ENCODE measurements at regions not wholly inside any gene's neighbourhood (a gene's known extent, or its start where the extent isn't known, plus 50 kb on each side); places are given as distances from the start of the nearest gene placed in this dataset.
"Not testable (repeated sequence)": the region's sequence is repeated elsewhere in the genome, so short reads cannot be mapped to it uniquely, and the experiment has no call there.

GRCh38 chr12:58069268-58069963 lies 128.0 kb downstream of the ATP23 start:
- no peak for DNase-seq (ENCODE audit: low read depth in 3 of 3)

DNA sequence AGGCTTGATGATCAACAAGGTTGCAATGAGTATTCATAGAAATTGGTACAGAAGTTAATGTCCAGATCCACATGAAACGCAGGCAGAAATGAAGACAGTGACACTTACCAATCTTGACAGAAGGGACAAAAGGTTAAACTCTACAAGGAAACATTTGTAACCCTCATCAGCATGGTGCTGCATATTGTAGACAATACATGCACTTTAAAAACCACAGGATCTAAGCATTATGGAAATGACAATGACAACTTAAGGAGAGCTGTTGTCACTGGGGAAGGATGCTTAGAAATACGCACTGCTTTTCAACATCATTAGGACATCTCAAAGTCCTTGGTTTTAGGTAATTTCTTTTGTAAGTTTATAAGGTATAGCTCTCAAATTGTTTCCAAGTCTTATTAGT lies 130.6 kb downstream of the ATP23 start:
- no peak for DNase-seq (ENCODE audit: low read depth in 3 of 3)

- DNase-seq (ENCODE audit: low read depth in 3 of 3): no peak
Measured at GRCh38 chr12:58074259-58074658, 132.9 kb downstream of the ATP23 start.

DNA sequence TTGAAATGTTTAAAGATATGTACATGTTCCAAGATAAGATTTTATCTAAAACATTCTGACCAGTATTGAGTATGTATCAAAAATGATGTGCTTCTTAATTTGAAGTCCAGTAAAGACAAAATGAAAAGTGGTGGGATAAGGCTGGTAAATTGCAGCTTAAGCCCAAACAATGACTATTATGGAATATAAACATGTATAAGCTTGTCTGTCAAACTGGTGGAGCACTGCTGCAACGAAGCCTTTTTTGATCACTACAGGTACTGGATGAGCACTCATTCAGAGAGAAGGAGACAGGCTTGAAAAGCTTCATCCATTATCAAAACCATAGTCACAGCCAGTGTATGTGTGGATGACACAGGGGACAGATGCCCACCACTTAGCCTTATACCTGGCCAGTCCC lies 138.4 kb downstream of the ATP23 start:
- no peak for DNase-seq (ENCODE audit: low read depth in 3 of 3)

- DNase-seq (ENCODE audit: low read depth in 3 of 3): no peak
Measured at GRCh38 chr12:58081488-58081887, 140.1 kb downstream of the ATP23 start.

- no peak for DNase-seq (ENCODE audit: low read depth in 3 of 3)
Measured at GRCh38 chr12:58082996-58083395, 141.6 kb downstream of the ATP23 start.

GRCh38 chr12:58086006-58086405 lies 144.6 kb downstream of the ATP23 start:
- no peak for DNase-seq (ENCODE audit: low read depth in 3 of 3)

- no peak for DNase-seq (ENCODE audit: low read depth in 3 of 3)
Measured at GRCh38 chr12:58086930-58087329, 145.6 kb downstream of the ATP23 start.

DNA sequence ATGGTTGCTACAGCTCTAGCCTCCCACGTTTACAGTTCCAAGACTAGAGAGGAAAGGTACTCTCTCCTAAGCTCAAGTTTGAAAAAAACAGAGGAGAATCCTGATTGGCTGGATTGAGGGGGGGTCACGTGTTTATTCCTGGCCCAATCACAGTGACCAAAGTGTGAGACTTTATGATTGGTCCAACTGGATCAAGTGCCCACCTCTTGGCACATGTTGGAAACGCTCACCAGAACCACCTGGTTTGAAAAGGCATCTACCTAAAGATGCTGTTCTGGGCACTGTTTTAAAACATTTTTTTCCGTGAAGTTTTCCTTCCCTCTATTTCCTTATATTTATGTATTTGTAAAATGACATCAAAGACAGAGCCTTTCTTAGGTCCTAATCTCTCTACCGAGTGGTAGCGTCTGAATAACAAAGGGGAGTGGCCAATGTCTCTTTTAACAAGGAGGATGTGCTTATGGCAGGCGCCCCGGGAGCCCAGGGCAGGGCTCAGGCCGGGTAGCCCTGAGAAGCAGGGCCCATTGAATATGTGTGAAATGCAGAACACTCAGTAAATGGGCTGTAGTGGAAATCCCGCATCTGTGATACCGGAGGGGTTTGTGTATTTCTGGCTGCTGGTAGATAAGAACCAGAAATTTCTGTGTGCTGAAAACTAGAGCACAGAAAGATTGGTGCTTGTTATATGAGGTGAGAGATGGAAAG lies 146.2 kb downstream of the ATP23 start:
- DNase-seq (ENCODE audit: low read depth in 3 of 3): no peak

GRCh38 chr12:58089588-58089987 lies 148.2 kb downstream of the ATP23 start:
- no peak for DNase-seq (ENCODE audit: low read depth in 3 of 3)

DNA sequence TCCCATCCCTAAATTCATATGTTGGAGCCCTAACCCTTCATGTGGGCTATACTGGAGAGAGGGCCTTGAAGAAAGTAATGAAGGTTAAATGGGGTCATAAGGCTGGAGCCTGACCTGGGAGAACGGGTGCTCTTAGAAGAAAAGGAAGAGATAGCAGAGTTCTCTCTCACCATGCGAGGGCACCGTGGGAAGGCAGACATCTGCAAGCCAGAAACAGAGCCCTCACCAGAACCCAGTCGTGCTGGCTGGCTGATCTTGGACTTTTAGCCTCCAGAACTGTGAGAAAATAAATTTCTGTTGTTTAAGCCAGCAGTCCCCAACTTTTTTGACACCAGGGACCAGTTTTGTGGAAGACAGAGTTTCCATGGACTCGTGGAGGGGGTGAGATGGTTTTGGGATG lies 149.3 kb downstream of the ATP23 start:
- no peak for DNase-seq (ENCODE audit: low read depth in 3 of 3)

- DNase-seq (ENCODE audit: low read depth in 3 of 3): no peak
Measured at GRCh38 chr12:58095002-58095401, 153.6 kb downstream of the ATP23 start.

DNA sequence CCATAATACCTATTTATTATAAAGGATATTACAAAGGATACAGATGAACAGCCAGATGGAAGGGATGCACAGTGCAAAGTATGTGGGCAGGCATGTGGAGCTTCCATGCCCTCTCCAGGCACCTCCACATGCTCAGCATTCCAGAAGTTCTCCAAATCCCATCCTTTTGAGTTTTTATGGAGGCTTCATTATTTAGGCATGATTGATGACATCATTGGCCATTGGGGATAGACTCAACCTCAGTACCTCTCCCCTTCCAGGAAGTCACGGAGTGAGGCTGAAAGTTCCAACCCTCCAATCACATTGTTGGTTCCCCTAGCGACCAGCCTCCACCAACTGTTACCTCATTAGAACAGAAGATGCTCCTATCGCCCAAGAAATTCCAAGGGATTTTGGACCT lies 156.4 kb downstream of the ATP23 start:
- no peak for DNase-seq (ENCODE audit: low read depth in 3 of 3)

GRCh38 chr12:58099476-58099875 lies 158.1 kb downstream of the ATP23 start:
- DNase-seq (ENCODE audit: low read depth in 3 of 3): no peak

DNA sequence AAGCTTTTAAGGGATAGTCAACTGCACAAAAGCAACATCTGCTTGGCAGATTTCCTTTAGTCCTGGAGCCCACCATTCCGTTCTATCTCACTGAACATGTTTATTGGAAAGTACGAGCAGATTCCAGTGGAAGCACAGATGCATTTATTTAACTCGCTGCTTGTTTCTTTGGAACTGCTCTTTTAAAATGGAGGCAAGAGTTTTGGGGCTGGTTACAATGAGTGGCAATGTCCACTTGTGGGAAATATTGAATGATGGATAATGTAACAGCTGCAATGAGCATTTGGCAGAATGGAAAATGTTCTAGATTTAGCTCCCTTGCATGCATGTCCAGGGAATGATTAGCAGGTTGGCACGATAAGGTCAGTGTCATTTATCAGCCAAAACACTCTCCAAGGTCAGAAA lies 163.0 kb downstream of the ATP23 start:
- DNase-seq (ENCODE audit: low read depth in 3 of 3): no peak

GRCh38 chr12:58105225-58106119 lies 164.1 kb downstream of the ATP23 start:
- no peak for DNase-seq (ENCODE audit: low read depth in 3 of 3)

GRCh38 chr12:58106195-58106594 lies 164.8 kb downstream of the ATP23 start:
- no peak for DNase-seq (ENCODE audit: low read depth in 3 of 3)

DNA sequence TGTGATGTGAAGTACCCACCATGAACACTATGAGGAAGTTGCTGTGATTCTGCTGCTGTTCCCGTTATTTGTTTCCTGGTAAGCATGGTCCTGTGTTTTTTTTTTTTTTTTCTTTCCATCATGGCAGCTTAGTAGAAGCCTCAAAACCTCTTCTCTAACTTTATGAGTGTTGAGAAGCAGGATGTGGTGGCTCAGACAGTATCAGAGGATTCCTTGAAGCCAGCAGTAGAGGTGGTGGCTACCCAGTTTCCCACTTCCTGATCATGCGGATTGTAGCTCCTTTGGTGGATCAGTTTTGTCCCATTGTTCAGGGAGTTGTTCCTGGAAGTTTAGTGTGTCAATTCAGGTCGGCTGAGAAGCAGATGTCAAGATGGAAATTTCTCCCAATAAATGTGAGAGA lies 175.8 kb downstream of the ATP23 start:
- no peak for DNase-seq (ENCODE audit: low read depth in 3 of 3)

GRCh38 chr12:58117667-58118066 lies 176.3 kb downstream of the ATP23 start:
- no peak for DNase-seq (ENCODE audit: low read depth in 3 of 3)

DNA sequence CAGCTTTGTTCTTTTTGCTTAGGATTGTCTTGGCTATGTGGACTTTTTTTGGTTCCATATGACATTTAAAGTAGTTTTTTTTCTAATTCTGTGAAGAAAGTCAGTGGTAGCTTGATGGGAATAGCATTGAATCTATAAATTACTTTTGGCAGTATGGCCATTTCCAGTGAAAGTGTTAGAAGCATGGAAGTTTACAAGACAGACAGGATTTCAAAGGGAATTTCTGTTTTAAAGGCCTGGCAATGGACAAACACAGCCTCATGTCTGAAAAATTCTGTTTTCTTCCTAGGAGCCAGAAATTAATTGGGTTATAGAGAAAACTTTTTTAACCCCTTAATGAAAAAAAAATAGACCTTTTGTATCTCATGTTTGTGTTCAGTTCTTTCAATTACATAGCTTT lies 184.4 kb downstream of the ATP23 start:
- DNase-seq (ENCODE audit: low read depth in 3 of 3): not testable (repeated sequence)

DNA sequence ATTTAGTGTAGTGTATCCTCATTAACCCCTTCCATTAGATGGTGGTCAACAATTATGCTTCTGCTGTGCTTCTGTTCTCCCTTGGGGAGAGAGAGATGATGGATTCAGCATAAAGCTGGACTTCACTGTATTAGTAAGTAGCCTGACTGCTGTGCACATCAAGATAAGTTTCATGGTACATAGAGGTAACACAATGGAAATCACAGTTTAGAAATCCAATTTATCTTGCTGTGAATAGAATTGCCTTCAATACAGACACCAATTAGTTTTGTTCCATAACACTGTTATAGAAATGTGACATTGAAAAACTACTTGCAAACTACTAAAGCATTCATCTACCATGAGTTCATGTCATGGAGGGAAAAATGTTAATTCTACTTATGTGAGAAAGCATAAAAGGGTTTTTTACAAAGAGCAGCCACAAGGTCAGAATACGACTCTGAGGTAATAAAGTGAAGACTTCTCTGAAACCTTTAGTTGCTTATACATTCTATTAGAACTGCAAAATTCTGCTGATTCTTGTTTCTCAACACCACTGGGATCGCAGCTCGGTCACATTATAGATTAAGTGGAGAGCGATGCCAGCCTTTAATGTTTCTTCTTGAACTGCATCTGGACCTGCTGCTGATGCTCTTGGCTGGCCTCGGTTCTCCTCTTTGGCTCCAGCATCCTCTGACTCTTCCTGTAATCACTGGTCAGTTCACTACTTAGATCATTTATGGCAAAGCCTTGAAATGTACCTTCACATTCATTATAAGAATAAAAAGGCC lies 190.8 kb downstream of the ATP23 start:
- no peak for DNase-seq (ENCODE audit: low read depth in 3 of 3)

DNA sequence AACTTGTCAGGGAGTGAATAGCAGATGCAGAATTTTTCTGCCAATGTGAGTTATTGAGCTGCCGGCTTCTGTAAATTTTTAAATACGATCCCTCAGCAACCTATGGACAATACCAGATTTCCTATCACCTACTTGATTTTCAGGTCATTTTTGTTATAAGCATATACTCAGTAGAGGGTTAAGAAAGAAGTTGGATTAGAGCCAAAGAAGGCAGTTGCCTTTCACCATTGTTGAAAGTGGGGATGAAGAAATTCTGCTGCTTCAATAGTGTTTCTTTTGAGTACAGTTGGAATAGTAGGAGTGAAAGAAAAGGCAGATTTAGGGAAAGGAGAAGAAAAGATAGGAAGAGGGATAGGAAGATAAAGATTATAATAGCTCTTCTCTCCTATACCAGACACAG lies 197.1 kb downstream of the ATP23 start:
- no peak for DNase-seq (ENCODE audit: low read depth in 3 of 3)
